KBM-7 (cell line): ENCODE measurements at regions not wholly inside any gene's neighbourhood (a gene's known extent, or its start where the extent isn't known, plus 50 kb on each side); places are given as distances from the start of the nearest gene placed in this dataset.

Source experiments
- DNase-seq: peaks from one replicate; pipeline ENCODE4 v3.0.0-alpha.2; 2015
- in situ Hi-C: fragments of 300-500 bp; cut with MboI; formaldehyde crosslinking; loops from 2 replicates; pipeline ENCODE4 v1.14.3; 2020; ENCODE audit warnings: low sequenced_read_pairs, low pct_unique_long_range_greater_than_20kb, mixed read lengths

DNA sequence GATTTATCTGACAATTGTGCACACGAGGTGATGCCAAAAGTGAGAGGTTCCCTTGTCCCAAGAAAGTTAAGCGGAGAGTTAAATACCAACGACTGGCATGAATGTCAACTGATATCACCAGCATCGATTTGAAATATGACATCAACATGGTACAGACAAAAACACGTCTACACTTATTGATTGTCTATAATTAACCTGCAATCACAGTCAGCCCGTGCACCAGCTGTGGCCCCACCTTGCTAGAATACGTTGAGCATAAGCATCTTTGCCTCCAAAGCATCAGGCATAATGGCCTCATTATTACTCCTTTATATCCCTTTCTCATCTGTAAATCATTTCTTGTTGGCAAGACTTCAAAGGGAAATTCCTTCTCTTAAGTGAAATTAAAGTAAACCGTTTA, 625.4 kb downstream of the IRX1 start:
- DNase-seq = no peak
- in situ Hi-C loops = no loop called here

DNA sequence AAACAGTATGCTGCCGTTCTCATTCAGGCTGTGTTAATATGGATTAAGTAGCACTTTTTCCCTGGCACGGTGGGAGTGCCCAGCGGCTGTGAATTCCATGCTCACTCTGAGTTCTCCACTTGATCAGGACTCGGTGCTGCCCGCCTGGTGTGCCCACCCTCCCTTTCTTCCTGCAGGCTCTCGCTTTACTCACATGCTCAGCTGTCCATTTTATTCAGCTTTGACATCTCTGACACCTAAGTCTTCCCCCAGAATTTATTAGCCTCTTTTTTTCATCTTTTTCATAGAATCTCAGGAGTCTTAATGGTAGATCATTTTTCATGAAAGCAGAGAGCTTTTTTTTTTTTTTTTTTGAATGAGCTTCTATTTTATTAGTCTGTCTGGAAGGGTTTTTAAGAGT, 626.5 kb downstream of the IRX1 start:
- DNase-seq = no peak
- in situ Hi-C loops = no loop called here

DNA sequence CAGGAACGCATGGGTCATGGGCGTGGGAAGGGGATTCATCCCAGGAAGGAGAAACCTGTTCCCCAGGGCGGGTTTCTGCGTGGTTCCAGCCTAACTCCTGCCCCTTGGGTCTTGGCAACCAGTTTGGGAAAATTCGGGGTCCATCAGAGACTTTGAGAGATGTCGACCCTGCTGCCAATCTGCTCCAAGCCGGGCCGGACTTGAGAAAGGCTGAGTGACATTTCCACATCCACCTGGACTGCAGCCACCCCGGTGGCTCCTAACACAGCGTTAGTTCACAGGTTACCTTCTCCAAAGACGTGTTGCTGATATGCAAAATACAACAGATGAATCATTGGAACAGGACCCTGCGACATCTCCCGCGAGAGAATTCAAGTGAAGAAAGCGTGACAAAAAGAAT, 627.2 kb downstream of the IRX1 start:
- no peak for DNase-seq
- in situ Hi-C loops = no loop called here

DNA sequence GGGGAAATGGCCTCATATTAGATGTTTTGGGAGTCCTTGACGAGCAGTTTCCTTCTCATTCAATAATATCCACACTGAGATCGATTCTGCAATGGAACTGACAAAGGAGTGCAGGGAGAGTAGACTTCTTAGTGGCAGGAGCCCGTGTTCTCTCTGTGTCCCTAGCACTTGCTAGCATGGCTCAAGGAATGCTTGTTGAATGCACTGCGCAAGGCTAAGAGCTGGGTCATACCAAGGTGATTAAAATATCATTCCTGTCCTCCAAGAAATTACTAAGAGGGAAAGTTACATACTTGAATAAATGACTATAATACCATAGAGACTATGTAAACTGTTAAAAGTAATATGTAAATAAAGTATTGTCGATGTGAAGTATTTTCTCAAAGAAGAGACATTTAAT, 630.1 kb downstream of the IRX1 start:
- no peak for DNase-seq
- in situ Hi-C loops = no loop called here

DNA sequence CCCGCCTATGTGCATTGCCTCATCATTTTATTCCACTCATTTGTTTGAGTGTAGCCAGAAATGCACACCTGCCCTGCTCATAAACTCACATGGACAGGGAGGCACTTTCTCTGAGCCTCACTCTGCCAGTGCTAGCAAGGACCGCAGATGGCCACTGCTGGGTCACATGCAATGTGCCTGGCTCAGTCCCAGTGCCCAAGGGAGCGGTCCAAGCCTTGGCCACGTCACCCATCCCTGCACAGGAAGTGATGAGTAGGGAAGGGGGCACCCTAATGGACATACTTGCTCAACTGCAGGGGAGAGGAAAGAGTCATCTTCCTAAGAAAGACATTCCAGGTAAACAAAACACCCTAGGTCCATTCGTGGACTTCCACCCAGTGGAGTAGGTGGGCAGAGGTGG, 630.9 kb downstream of the IRX1 start:
- in situ Hi-C loops = no loop called here
- DNase-seq = no peak

DNA sequence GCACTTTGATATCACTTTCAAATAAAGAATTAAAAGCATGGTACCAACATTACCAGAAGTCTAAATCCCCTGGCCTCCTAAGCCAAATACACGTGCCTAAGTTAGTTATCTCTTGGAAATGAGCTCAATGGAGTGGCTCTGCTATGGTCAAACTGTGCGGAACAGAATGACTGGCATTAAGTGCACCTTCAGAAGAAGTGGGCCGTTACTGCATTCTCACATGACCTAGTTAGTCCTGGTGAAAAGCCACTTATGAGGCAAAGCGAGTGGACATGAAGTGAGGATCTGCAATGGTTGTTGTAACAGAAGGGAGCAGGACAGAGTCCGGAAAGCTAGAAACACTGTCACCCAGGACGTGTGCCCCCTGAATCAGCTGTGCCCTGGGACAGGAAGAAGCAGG, 633.1 kb downstream of the IRX1 start:
- in situ Hi-C loops = no loop called here
- DNase-seq = no peak

DNA sequence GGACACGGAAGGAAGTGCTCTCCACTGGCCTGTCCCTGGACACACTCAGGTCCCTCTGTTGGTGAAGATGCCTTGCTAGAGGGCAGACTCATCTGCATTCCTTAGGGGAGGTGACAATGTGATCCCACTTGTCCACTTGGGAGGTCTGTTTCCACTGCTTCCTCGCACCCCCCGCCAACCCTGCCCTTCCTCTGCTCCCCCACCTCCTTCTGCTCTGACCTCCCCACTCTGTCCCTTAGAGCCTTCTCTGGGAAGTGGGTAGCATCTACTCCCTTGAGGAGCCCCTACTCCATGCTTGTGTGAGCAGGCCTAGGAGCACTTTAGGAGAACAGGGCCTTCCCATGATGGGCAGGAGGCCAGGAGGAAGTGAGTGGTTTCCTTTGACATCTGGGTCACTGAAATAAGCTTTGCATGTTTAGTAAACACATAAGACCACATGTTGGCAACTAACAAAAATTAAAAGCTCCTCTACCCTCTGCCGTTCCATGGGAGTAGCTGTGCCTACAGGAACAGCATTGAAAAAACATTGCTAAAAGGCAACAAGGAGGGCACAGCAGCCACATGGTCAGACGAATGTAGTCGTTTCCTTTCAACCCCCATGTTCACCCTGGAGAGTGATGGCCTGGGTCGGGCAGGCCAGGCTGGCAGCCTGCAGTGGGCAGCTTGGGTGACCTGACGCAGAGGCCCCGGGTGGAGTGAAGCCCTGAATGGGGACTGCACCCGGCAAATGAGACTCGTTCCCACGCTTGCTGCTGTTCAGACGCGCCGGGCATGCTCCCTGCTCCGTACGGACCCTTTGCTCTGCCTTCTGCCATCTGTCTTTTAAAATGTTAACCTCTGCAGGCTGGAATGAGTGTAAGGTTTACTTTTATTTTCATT, 634.0 kb downstream of the IRX1 start:
- in situ Hi-C loops = no loop called here
- DNase-seq = no peak

DNA sequence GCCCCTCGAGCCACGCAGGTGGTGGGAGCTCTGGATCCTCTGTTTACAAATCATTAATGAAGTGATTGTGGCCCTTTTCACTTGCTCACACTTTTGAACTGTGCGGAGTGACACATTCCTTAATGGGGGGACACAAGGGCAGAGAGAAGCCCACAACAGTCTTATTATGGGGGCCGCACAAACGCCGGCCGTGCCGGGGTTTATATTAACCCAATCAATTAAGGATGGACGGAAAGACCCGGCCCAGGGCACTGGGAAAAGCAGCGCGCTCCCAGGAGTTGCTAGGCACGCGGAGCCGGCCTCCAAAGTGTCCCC, 634.8 kb downstream of the IRX1 start:
- no peak for DNase-seq
- in situ Hi-C loops = no loop called here

DNA sequence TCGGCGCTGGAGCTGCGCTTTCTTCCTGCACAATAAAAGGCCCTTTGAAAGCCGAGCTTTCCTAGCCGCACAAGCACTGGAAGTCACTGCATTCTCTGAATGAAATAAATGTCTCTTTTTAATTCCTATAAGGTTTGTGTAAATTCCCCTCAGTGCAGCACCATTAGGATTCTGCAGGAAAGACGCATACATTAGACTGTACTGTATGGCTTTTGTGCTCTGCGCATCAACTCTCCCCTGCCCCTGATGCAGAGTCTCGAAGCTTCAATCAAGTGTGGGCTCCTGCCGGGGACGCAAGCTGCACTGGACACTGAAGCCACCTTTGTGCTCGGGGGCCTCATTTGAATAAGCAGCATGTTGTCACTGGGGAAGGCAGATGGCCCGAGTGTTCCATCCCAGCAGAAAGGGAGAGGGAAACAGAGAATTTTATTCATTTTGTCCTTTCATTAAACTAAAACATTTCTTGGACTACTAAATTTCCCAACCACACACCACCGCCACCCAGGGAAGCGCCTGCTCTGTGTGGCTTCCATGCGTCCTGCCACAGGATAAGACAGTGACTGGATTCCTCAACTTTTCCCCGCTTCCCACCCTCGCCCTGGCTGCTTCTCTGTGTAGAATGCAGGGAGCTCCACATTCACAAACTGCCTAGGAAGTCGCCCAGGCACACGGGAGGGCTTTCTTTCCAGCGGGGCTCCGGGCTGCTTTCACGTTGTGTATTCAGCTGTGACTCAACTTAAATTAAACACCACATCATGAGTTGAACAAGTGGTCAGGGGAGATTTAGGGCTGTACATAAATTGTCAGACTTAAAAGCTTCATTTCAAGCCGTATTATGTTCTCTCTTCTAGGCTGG, 635.4 kb downstream of the IRX1 start:
- no peak for DNase-seq
- in situ Hi-C loops = no loop called here

DNA sequence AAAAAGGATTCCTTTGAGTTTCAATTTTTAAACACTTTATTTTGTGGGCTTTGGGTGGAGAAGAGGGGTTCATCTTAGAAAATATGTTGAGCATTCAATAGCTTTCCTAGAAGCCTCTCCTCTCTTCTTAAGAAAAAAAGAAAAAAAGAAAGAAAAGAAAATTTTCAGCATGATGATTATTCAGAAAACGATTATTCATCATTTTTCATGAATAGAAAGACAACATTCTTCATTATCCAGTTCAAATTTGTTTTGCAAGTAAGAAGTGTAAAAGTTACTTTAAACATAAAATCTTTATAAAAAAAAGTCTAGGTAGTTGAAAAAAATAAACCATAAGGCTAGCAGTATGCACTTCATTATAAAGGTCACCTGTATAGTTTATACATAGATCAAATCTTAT, 636.5 kb downstream of the IRX1 start:
- in situ Hi-C loops = no loop called here
- no peak for DNase-seq

DNA sequence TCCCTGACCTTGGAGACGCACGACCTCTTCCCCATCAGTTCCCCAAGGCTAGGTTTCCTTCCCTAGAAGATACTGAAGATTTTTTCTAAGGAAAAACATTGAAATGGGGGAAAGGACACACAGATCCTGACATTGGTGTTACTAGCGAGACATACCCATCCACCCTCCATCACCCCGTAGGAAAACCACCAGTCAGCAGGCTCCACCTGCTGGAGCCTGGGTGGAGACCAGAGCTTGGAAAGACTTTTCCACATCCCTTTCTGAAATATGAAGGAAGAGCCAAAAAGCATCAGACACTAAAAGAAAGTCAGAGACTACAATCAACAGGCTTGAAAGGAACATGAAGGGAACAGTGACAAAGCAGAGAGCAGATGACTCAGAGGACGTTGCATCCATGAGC, 638.0 kb downstream of the IRX1 start:
- DNase-seq = no peak
- in situ Hi-C loops = no loop called here

DNA sequence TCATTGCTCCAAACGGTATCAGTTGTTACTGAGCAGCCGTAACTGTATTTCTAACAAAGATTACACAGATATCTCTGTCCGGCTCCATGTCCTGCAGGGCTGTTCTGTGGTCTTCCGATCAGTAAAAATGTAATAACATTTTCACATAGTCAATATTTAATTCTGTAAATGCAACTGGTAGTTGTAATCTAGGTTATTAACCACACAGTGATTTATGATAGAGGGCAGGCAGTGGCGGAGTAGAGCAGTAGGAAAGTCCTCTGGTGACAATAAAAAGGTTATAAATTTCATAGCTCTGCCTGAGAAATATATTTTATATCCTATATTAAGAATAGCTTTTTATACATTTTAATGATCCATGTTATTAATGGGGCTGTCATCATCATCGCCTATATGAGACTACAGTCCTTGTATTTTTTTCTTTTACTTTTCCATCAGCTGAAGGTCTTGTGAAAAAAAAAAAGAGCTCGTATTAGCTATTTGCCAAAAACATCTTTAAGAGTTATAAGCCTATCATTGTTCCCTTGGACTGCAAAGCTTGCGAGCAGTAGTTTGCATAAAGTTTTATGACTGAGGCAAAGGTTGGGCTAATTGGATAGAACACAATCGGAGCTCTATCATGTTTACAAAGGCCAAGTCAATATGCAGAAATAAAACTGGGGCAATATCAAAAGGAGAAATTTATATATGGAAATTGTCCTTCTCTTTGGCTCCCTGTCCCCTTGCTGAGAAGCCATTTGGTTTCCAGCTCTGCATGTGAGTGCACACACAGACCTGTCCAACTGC, 648.0 kb downstream of the IRX1 start:
- in situ Hi-C loops = no loop called here
- DNase-seq = no peak

DNA sequence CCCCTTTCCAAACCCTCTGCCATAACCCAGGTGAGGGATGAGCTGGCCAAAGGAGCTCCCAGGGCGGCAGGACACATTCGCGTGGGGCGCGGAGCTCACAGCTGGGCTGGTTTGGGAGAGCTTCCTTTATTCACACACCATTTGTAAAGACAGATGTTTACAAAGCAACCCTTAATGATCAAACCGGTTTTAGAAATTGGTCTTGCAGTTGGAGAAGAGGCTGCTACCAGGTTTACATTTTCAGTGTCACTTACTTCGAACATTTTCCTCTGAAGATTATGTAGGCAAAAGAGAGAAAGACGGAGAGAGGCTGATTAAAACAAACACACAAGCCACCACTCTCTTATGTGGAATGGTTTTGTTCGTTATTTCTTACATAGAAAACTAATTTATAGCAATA, 648.7 kb downstream of the IRX1 start:
- in situ Hi-C loops = no loop called here
- DNase-seq = no peak

DNA sequence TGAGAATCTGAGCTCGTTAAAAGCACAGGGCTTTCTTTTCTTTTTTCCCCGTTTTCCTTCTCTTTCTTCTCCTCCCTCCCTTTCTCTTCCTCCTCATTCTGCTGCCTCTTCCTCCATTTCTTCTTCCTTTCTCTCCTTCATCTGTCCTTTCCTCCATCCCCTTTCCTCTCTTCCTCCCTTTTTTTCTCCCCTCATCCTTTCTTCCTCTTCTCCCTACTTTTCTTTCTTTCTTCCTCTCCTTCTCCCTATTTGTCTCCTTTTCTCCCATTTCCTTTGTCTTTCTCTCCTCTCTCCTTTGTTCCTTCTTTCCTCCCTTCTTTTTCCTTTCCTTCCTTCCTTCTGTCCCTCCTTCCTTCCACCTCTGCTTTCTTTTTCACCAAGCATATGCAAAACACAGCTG, 649.4 kb downstream of the IRX1 start:
- in situ Hi-C loops = no loop called here
- no peak for DNase-seq

DNA sequence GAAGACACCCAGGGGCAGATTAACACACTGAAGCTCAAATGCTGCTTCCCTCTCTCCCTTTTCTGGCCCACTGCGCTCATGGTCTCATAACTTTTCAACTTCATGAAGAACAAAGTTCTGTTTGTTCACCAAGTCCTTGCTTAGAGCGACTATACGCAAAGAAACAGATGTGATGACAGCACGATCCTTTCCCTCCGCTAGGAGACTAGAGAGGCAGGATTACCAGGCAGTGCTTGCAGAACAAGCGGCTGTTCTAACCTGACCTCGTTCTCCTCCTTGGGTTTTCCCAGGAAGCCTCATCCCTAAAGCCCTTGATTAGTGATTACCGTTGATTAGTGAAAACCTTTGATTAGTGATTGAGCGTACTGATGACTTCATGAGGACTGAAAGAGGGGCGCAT, 649.9 kb downstream of the IRX1 start:
- DNase-seq = no peak
- in situ Hi-C loops = no loop called here

DNA sequence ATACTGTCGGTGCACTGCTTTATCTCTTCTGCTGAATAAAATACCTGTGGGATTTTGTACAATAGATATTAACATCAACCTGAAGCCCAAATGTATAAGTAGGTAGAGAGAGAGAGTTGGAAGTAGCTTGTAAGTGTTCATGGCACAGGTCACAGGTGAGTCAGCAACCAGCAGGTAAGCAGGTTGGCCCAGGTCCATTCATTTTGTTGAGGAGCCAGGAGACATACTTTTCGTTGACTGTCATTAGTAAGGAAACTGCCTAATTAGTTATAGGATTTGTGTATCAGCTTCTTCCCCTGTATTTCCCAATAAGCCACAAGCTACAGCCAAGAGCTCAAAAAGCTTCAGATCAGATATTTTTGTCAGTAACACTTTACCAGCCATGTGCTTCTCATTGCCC, 650.8 kb downstream of the IRX1 start:
- DNase-seq = no peak
- in situ Hi-C loops = no loop called here

DNA sequence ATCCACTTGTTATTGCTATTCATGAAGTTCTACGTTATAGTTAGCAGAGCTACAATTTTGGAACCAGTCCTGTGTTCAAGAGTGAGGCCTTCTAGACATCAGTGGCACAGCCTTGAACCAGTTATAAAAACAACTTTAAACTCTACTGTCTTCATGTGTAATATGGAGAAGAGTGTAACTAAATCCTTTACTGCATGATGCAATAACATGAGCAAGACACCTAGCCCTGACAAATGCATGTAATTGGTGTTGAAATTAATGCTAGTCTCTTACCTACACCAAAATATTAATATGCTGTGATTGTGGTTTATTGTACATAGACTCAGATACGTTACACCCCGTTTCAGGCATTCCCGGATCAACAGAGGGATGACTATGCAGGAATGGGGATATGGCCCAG, 654.6 kb downstream of the IRX1 start:
- DNase-seq = no peak
- in situ Hi-C loops = no loop called here

DNA sequence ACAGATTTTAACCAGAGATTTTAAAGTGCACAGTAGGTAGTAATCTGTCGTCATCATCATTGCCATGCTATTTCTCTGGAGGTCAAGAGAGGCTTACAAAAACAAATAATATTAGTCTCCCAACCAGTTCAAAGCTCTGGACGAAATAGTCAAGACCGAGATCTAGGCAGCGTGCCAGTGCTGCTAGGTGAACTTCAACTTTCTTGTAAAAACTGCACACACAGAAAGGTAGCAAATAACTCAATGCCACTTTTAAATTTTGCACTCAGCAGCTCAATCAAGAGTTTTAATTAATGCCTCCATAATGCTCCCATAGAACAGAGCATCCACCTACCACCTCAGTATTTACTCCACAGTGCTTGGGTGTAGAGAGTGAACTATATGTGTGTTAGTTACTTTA, 656.8 kb downstream of the IRX1 start:
- in situ Hi-C loops = no loop called here
- DNase-seq = no peak

DNA sequence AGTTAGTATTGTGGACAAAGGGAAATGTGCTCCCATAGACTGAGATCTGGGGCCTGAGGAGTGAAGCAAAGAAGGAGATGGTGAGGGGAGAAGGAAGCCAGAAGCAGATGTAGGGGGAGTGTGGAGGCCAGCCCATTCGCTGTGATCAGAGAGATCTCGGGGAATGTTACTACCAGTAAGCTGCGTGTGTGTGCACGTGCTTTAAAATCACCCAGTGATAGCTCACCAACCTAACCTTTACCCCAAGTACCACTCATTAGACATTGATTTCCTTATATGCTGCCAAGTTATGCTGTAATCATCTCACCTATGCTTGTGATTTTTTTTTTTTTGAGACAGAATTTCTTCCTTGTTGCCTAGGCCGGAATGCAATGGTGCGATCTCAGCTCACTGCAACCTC, 659.1 kb downstream of the IRX1 start:
- in situ Hi-C loops = no loop called here
- no peak for DNase-seq

DNA sequence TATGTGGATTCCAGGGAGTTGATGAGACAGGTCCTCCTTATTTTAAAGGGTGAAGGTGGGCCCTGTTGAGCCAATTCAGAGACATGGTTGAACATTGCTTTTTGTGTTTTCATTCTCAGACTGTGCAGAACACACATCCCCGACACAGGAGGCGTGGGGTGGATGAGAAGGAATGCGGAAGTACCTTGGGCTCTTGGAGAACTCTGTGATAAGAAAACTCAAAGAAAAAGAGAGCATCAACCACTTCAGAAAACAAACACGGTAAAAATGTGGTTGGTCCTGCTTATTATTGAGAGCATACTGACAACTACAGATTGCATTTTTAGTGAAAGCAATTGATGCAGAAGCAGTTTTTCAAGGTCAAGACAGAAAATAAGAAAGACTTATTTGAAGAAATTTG, 659.8 kb downstream of the IRX1 start:
- no peak for DNase-seq
- in situ Hi-C loops = no loop called here
